ENCODE measurements at regions not wholly inside any gene's neighbourhood (a gene's known extent, or its start where the extent isn't known, plus 50 kb on each side); places are given as distances from the start of the nearest gene placed in this dataset.

DNA sequence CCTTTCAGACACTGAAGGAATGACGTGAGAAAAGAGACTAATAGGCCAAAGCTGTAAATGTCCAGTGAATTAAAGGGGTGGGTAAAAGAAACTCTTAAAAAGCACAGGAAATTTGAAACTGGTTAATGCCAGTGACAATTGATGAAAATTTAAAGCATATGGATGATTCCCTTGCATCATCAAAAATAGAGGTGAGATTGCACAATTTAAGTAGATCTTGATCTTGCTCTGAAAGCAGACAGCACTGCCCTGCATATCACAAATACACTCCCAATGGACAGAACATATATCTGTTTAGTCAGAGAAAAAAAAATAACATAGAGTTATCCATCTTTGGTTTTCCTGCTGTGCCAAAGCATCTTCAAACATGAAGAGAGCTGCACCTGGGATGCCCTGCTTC, 86.7 kb upstream of the UBE2E3 start:
- no peak overlapping the region for H2AFZ ChIP-seq (ENCODE audit: low read length)
- H4K20me1 ChIP-seq (ENCODE audit: insufficient read depth, low read length) = no peaks in the 10 kb centered on the region
- no peak overlapping the region for H3K27ac ChIP-seq (ENCODE audit: low read length)
- no peak overlapping the region for H3K4me2 ChIP-seq (ENCODE audit: low read depth, low read length)
- H3K9me3 ChIP-seq (replicated peaks; ENCODE audit: insufficient read depth, low read length) = no peaks in the 10 kb centered on the region
- no peaks in the 10 kb centered on the region for H3K79me2 ChIP-seq (ENCODE audit: low read length)
- H3K27me3 ChIP-seq (replicated peaks; ENCODE audit: insufficient read depth, low read length) = no peaks in the 10 kb centered on the region
- H3K4me3 ChIP-seq (ENCODE audit: low read length) = no peak overlapping the region
- no peak for DNase-seq
- no peaks in the 10 kb centered on the region for H3K36me3 ChIP-seq (replicated peaks; ENCODE audit: insufficient read depth, low read length)
- no peaks in the 10 kb centered on the region for H3K9me2 ChIP-seq (replicated peaks; ENCODE audit: insufficient read depth, low read length)
- H3K9ac ChIP-seq (ENCODE audit: low read length) = no peak overlapping the region
- no peak for TF ChIP-seq EZH2 (optimal IDR thresholded peaks at IDR 0.05; ENCODE audit: low read depth, low read length)
- TF ChIP-seq CTCF (IDR thresholded peaks at IDR 0.05; ENCODE audit: low read length) = no peak
- no peak for TF ChIP-seq EZH2phosphoT487 (IDR thresholded peaks at IDR 0.05; ENCODE audit: low read length)
- H3F3A ChIP-seq (ENCODE audit: insufficient read depth, low read length) = no peaks in the 10 kb centered on the region
- no peaks in the 10 kb centered on the region for H3K4me1 ChIP-seq (ENCODE audit: low read length)

DNA sequence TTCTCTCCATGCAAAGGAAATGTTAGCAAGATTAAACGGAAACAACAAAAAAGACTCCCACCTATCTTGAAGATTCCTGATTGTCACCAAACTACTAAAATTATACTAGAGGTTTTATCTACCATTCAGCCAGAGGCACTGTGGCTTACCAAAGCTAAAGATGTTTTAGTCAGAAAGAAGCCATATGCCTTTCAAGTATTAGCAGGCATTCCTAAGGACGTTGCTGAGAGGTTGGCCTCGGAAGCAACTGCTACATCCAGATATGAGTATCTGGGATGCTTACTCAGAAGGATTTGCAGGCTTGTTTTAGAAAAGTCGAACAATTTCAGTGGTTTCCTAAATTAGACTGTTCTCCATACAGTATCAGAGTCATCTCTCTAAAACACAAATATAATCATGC, 88.3 kb upstream of the UBE2E3 start:
- Histone ChIP-seq H3K27me3 (replicated peaks; ENCODE audit: insufficient read depth, low read length) (no peaks in the 10 kb centered on the region), H3K4me2 (ENCODE audit: low read depth, low read length) (no peak overlapping the region), H3K9me3 (replicated peaks; ENCODE audit: insufficient read depth, low read length) (no peaks in the 10 kb centered on the region), H3K9ac (ENCODE audit: low read length) (no peak overlapping the region), H3F3A (ENCODE audit: insufficient read depth, low read length) (no peaks in the 10 kb centered on the region), H3K36me3 (replicated peaks; ENCODE audit: insufficient read depth, low read length) (no peaks in the 10 kb centered on the region), H3K79me2 (ENCODE audit: low read length) (no peaks in the 10 kb centered on the region), H2AFZ (ENCODE audit: low read length) (no peak overlapping the region), H3K27ac (ENCODE audit: low read length) (no peak overlapping the region), H4K20me1 (ENCODE audit: insufficient read depth, low read length) (no peaks in the 10 kb centered on the region), H3K9me2 (replicated peaks; ENCODE audit: insufficient read depth, low read length) (no peaks in the 10 kb centered on the region), H3K4me1 (ENCODE audit: low read length) (no peaks in the 10 kb centered on the region), H3K4me3 (ENCODE audit: low read length) (no peak overlapping the region)
- DNase-seq = no peak
- no peak for TF ChIP-seq EZH2phosphoT487 (IDR thresholded peaks at IDR 0.05; ENCODE audit: low read length)
- no peak for TF ChIP-seq EZH2 (optimal IDR thresholded peaks at IDR 0.05; ENCODE audit: low read depth, low read length)

DNA sequence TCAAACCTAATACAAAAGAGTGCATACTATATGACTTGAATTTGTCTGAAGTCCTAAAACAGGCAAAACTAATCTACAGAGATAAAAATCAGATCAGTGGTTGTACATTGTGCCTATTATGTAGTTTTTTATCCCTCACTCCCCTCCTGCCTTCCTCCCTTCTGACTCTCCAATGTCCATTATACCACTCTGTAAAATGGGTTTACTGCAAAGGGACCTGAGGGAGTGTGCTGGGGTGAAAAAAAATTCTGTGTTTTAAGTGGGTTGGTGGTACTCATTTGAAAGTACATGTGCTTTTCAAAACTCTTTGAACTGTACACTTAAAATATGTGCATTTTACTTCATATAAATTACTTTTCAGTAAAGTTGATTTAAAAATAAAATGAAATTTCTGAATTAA, 89.0 kb upstream of the UBE2E3 start:
- no peak overlapping the region for H3K27ac ChIP-seq (ENCODE audit: low read length)
- no peak overlapping the region for H3K4me2 ChIP-seq (ENCODE audit: low read depth, low read length)
- H2AFZ ChIP-seq (ENCODE audit: low read length) = no peak overlapping the region
- no peaks in the 10 kb centered on the region for H3F3A ChIP-seq (ENCODE audit: insufficient read depth, low read length)
- H3K79me2 ChIP-seq (ENCODE audit: low read length) = no peaks in the 10 kb centered on the region
- H3K9me2 ChIP-seq (replicated peaks; ENCODE audit: insufficient read depth, low read length) = no peaks in the 10 kb centered on the region
- H4K20me1 ChIP-seq (ENCODE audit: insufficient read depth, low read length) = no peaks in the 10 kb centered on the region
- H3K36me3 ChIP-seq (replicated peaks; ENCODE audit: insufficient read depth, low read length) = no peaks in the 10 kb centered on the region
- H3K27me3 ChIP-seq (replicated peaks; ENCODE audit: insufficient read depth, low read length) = no peaks in the 10 kb centered on the region
- H3K4me1 ChIP-seq (ENCODE audit: low read length) = no peaks in the 10 kb centered on the region
- H3K9me3 ChIP-seq (replicated peaks; ENCODE audit: insufficient read depth, low read length) = no peaks in the 10 kb centered on the region
- no peak for DNase-seq
- no peak overlapping the region for H3K9ac ChIP-seq (ENCODE audit: low read length)
- no peak overlapping the region for H3K4me3 ChIP-seq (ENCODE audit: low read length)
- TF ChIP-seq CTCF (IDR thresholded peaks at IDR 0.05; ENCODE audit: low read length) (no peak), EZH2 (optimal IDR thresholded peaks at IDR 0.05; ENCODE audit: low read depth, low read length) (no peak), EZH2phosphoT487 (IDR thresholded peaks at IDR 0.05; ENCODE audit: low read length) (no peak)

GRCh38 chr2:180890781-180891180, 89.6 kb upstream of the UBE2E3 start:
- no peaks in the 10 kb centered on the region for H4K20me1 ChIP-seq (ENCODE audit: insufficient read depth, low read length)
- no peaks in the 10 kb centered on the region for H3K79me2 ChIP-seq (ENCODE audit: low read length)
- no peak overlapping the region for H3K4me3 ChIP-seq (ENCODE audit: low read length)
- no peaks in the 10 kb centered on the region for H3K4me1 ChIP-seq (ENCODE audit: low read length)
- no peaks in the 10 kb centered on the region for H3K9me2 ChIP-seq (replicated peaks; ENCODE audit: insufficient read depth, low read length)
- H3K4me2 ChIP-seq (ENCODE audit: low read depth, low read length) = no peak overlapping the region
- no peak overlapping the region for H3K27ac ChIP-seq (ENCODE audit: low read length)
- H3F3A ChIP-seq (ENCODE audit: insufficient read depth, low read length) = no peaks in the 10 kb centered on the region
- H3K9ac ChIP-seq (ENCODE audit: low read length) = no peak overlapping the region
- no peaks in the 10 kb centered on the region for H3K27me3 ChIP-seq (replicated peaks; ENCODE audit: insufficient read depth, low read length)
- no peaks in the 10 kb centered on the region for H3K36me3 ChIP-seq (replicated peaks; ENCODE audit: insufficient read depth, low read length)
- DNase-seq = no peak
- H3K9me3 ChIP-seq (replicated peaks; ENCODE audit: insufficient read depth, low read length) = no peaks in the 10 kb centered on the region
- H2AFZ ChIP-seq (ENCODE audit: low read length) = no peak overlapping the region
- TF ChIP-seq CTCF (IDR thresholded peaks at IDR 0.05; ENCODE audit: low read length) (no peak), EZH2phosphoT487 (IDR thresholded peaks at IDR 0.05; ENCODE audit: low read length) (no peak), EZH2 (optimal IDR thresholded peaks at IDR 0.05; ENCODE audit: low read depth, low read length) (no peak)
